ENCODE measurements at regions not wholly inside any gene's neighbourhood (a gene's known extent, or its start where the extent isn't known, plus 50 kb on each side); places are given as distances from the start of the nearest gene placed in this dataset.

GRCh38 chr15:66933932-66934867, 131.2 kb upstream of the SMAD3 start:
- H2AK5ac ChIP-seq (ENCODE audit: low read depth, low read length): peak overlapping the region; percentile 3
- peaks cover 11 to 13% of the 10 kb centered on the region in 2 donors for H3K4me1 ChIP-seq (ENCODE audit: control insufficient read depth in 2 of 2, insufficient read depth in 1 of 2, low read depth in 1 of 2, low read length in 2 of 2)
- H3K9me3 ChIP-seq (replicated peaks in 1 of 2; ENCODE audit: control insufficient read depth in 2 of 2, insufficient read depth in 1 of 2, low read depth in 1 of 2, low read length in 2 of 2): peaks cover 2 to 18% of the 10 kb centered on the region in 2 donors
- peak overlapping the region in 1 of 2 donors; percentile 53 for H3K4me3 ChIP-seq (ENCODE audit: low read length in 2 of 2)
- peaks cover 0 to 2% (median 0%) of the 10 kb centered on the region in 3 experiments for H3K27me3 ChIP-seq (ENCODE audit: control insufficient read depth in 3 of 3, insufficient read depth in 3 of 3, low read depth in 1 of 3, low read length in 3 of 3)
- H2BK5ac ChIP-seq (ENCODE audit: low read length): no peak overlapping the region
- no peak overlapping the region for H3K4ac ChIP-seq (ENCODE audit: low read length)
- no peak overlapping the region for H3K9ac ChIP-seq (ENCODE audit: low read depth, low read length, poor library complexity)
- peak overlapping the region; percentile 58 for H3K14ac ChIP-seq (ENCODE audit: low read length)
- no peak overlapping the region for H2AFZ ChIP-seq (ENCODE audit: low read length)
- no peak overlapping the region for H4K8ac ChIP-seq (ENCODE audit: low read depth, low read length)
- no CpG with 5 or more reads among the region's 8 CpGs for WGBS, 2 donors (ENCODE audit: extremely low coverage in 2 of 2, insufficient read length in 2 of 2, insufficient replicate concordance in 1 of 2)
- H3K23ac ChIP-seq (ENCODE audit: low read depth, low read length, poor library complexity): no peak overlapping the region
- H2BK120ac ChIP-seq (ENCODE audit: low read depth, low read length): no peak overlapping the region
- H3K18ac ChIP-seq (ENCODE audit: low read length): no peak overlapping the region
- no peak overlapping the region for H4K91ac ChIP-seq (ENCODE audit: low read depth, low read length, poor library complexity)
- H3K79me1 ChIP-seq (ENCODE audit: low read depth, low read length): no peaks in the 10 kb centered on the region
- no peak overlapping the region for H2BK15ac ChIP-seq (ENCODE audit: low read length)
- peaks cover 0 to 3% of the 10 kb centered on the region in 2 donors for H3K36me3 ChIP-seq (replicated peaks in 1 of 2; ENCODE audit: control insufficient read depth in 2 of 2, insufficient read depth in 2 of 2, low read length in 2 of 2)
- no peak overlapping the region for H3K4me2 ChIP-seq (ENCODE audit: insufficient read depth, low read length, poor library complexity, severe bottlenecking)
- no peak overlapping the region for H3K27ac ChIP-seq (replicated peaks; ENCODE audit: low read length)
- no peak overlapping the region for H2BK12ac ChIP-seq (ENCODE audit: low read length)
- no peak for DNase-seq (ENCODE audit: low spot score)

- Histone ChIP-seq H2BK15ac (ENCODE audit: low read length) (no peak overlapping the region), H3K18ac (ENCODE audit: low read length) (no peak overlapping the region), H4K91ac (ENCODE audit: low read depth, low read length, poor library complexity) (no peak overlapping the region), H2BK120ac (ENCODE audit: low read depth, low read length) (no peak overlapping the region), H3K79me1 (ENCODE audit: low read depth, low read length) (no peaks in the 10 kb centered on the region), H3K4me1 (ENCODE audit: control insufficient read depth in 2 of 2, insufficient read depth in 1 of 2, low read depth in 1 of 2, low read length in 2 of 2) (peaks cover 11 to 13% of the 10 kb centered on the region in 2 donors), H3K4me2 (ENCODE audit: insufficient read depth, low read length, poor library complexity, severe bottlenecking) (no peak overlapping the region), H3K9me3 (replicated peaks in 1 of 2; ENCODE audit: control insufficient read depth in 2 of 2, insufficient read depth in 1 of 2, low read depth in 1 of 2, low read length in 2 of 2) (peaks cover 2 to 18% of the 10 kb centered on the region in 2 donors), H3K4ac (ENCODE audit: low read length) (no peak overlapping the region), H2AK5ac (ENCODE audit: low read depth, low read length) (peak overlapping the region; percentile 3), H4K8ac (ENCODE audit: low read depth, low read length) (no peak overlapping the region), H2BK5ac (ENCODE audit: low read length) (no peak overlapping the region), H3K14ac (ENCODE audit: low read length) (no peak overlapping the region), H3K27me3 (ENCODE audit: control insufficient read depth in 3 of 3, insufficient read depth in 3 of 3, low read depth in 1 of 3, low read length in 3 of 3) (peaks cover 0 to 2% (median 0%) of the 10 kb centered on the region in 3 experiments), H3K23ac (ENCODE audit: low read depth, low read length, poor library complexity) (no peak overlapping the region), H3K36me3 (replicated peaks in 1 of 2; ENCODE audit: control insufficient read depth in 2 of 2, insufficient read depth in 2 of 2, low read length in 2 of 2) (peaks cover 0 to 3% of the 10 kb centered on the region in 2 donors), H3K4me3 (ENCODE audit: low read length in 2 of 2) (no peak overlapping the region), H2AFZ (ENCODE audit: low read length) (no peak overlapping the region), H3K9ac (ENCODE audit: low read depth, low read length, poor library complexity) (no peak overlapping the region), H2BK12ac (ENCODE audit: low read length) (no peak overlapping the region), H3K27ac (replicated peaks; ENCODE audit: low read length) (no peak overlapping the region)
- no peak for DNase-seq (ENCODE audit: low spot score)
- WGBS, 2 donors (ENCODE audit: extremely low coverage in 2 of 2, insufficient read length in 2 of 2, insufficient replicate concordance in 1 of 2): no CpG with 5 or more reads among the region's 3 CpGs
These were observed 130.4 kb upstream of the SMAD3 start for GRCh38 chr15:66934868-66935520.

- H3K14ac ChIP-seq (ENCODE audit: low read length): no peak overlapping the region
These were observed 129.7 kb upstream of the SMAD3 start for GRCh38 chr15:66935688-66936087.

More at GRCh38 chr15:66935688-66936087, 129.7 kb upstream of the SMAD3 start:
- Histone ChIP-seq H3K36me3 (replicated peaks in 1 of 2; ENCODE audit: control insufficient read depth in 2 of 2, insufficient read depth in 2 of 2, low read length in 2 of 2) (peaks cover 0 to 3% of the 10 kb centered on the region in 2 donors), H2BK120ac (ENCODE audit: low read depth, low read length) (no peak overlapping the region), H3K27ac (replicated peaks; ENCODE audit: low read length) (no peak overlapping the region), H3K4me2 (ENCODE audit: insufficient read depth, low read length, poor library complexity, severe bottlenecking) (no peak overlapping the region), H3K4me3 (ENCODE audit: low read length in 2 of 2) (no peak overlapping the region), H3K9ac (ENCODE audit: low read depth, low read length, poor library complexity) (no peak overlapping the region), H3K27me3 (ENCODE audit: control insufficient read depth in 3 of 3, insufficient read depth in 3 of 3, low read depth in 1 of 3, low read length in 3 of 3) (peaks cover 0 to 2% (median 0%) of the 10 kb centered on the region in 3 experiments), H3K23ac (ENCODE audit: low read depth, low read length, poor library complexity) (no peak overlapping the region), H2AK5ac (ENCODE audit: low read depth, low read length) (no peak overlapping the region), H2BK5ac (ENCODE audit: low read length) (no peak overlapping the region), H3K9me3 (replicated peaks in 1 of 2; ENCODE audit: control insufficient read depth in 2 of 2, insufficient read depth in 1 of 2, low read depth in 1 of 2, low read length in 2 of 2) (peaks cover 2 to 18% of the 10 kb centered on the region in 2 donors), H2BK15ac (ENCODE audit: low read length) (no peak overlapping the region), H3K4ac (ENCODE audit: low read length) (no peak overlapping the region), H3K4me1 (ENCODE audit: control insufficient read depth in 2 of 2, insufficient read depth in 1 of 2, low read depth in 1 of 2, low read length in 2 of 2) (peaks cover 11 to 13% of the 10 kb centered on the region in 2 donors), H2AFZ (ENCODE audit: low read length) (no peak overlapping the region), H4K8ac (ENCODE audit: low read depth, low read length) (no peak overlapping the region), H3K79me1 (ENCODE audit: low read depth, low read length) (no peaks in the 10 kb centered on the region), H4K91ac (ENCODE audit: low read depth, low read length, poor library complexity) (no peak overlapping the region), H3K18ac (ENCODE audit: low read length) (peak overlapping the region; percentile 23), H2BK12ac (ENCODE audit: low read length) (no peak overlapping the region)
- DNase-seq (ENCODE audit: low spot score): no peak
- WGBS, 2 donors (ENCODE audit: extremely low coverage in 2 of 2, insufficient read length in 2 of 2, insufficient replicate concordance in 1 of 2): no CpG with 5 or more reads among the region's 7 CpGs
